Mesendoderm (in vitro differentiated cells): ENCODE measurements at regions not wholly inside any gene's neighbourhood (a gene's known extent, or its start where the extent isn't known, plus 50 kb on each side); places are given as distances from the start of the nearest gene placed in this dataset.
"Not testable (repeated sequence)": the region's sequence is repeated elsewhere in the genome, so short reads cannot be mapped to it uniquely, and the experiment has no call there.

Experiments
- DNase-seq: peaks from one replicate; pipeline ENCODE4 v3.0.0; 2013
- H2AK5ac ChIP-seq: 2 replicates; pipeline ENCODE4 v1.6.1; 2013; ENCODE audit warnings: low read length, inconsistent platforms
- H2BK120ac ChIP-seq: 2 replicates; pipeline ENCODE4 v1.6.1; 2013; ENCODE audit warnings: low read depth, mild to moderate bottlenecking, low read length, moderate library complexity, mixed read lengths
- H2BK15ac ChIP-seq: replicated peaks from 2 replicates; pipeline ENCODE4 v1.6.1; 2013; ENCODE audit warnings: low read depth, mild to moderate bottlenecking, moderate library complexity
- H2BK5ac ChIP-seq: 2 replicates; pipeline ENCODE4 v1.6.1; 2013; ENCODE audit warnings: low read length, inconsistent platforms
- H3K18ac ChIP-seq: 2 replicates; pipeline ENCODE4 v1.6.1; 2013; ENCODE audit warnings: mild to moderate bottlenecking, low read length, mixed read lengths
- H3K23ac ChIP-seq: one replicate; pipeline ENCODE4 v1.6.1; 2013; ENCODE audit warnings: low read length
- H3K27ac ChIP-seq: 2 replicates; pipeline ENCODE4 v1.5.1; 2013; ENCODE audit warnings: low read depth, mild to moderate bottlenecking, inconsistent platforms, low read length, moderate library complexity
- H3K27me3 ChIP-seq: 2 replicates; pipeline ENCODE4 v1.6.1; 2013; ENCODE audit warnings: low read length, control low read depth, mild to moderate bottlenecking, inconsistent platforms; ENCODE audit not compliant: insufficient read depth, poor library complexity
- H3K36me3 ChIP-seq: 2 replicates; pipeline ENCODE4 v1.6.1; 2013; ENCODE audit warnings: low read length, inconsistent platforms; ENCODE audit not compliant: control insufficient read depth, insufficient read depth
- H3K4ac ChIP-seq: one replicate; pipeline ENCODE4 v1.6.1; 2013; ENCODE audit warnings: low read depth, mild to moderate bottlenecking, low read length, moderate library complexity
- H3K4me1 ChIP-seq: 2 replicates; pipeline ENCODE4 v1.6.1; 2013; ENCODE audit warnings: low read depth, low read length, inconsistent platforms; ENCODE audit not compliant: control insufficient read depth
- H3K4me2 ChIP-seq: 2 replicates; pipeline ENCODE4 v1.6.1; 2013; ENCODE audit warnings: low read length
- H3K4me3 ChIP-seq: 2 replicates; pipeline ENCODE4 v1.5.1; 2013; ENCODE audit warnings: mild to moderate bottlenecking, low read length
- H3K56ac ChIP-seq: one replicate; pipeline ENCODE4 v1.6.1; 2013; ENCODE audit warnings: low read length
- H3K79me1 ChIP-seq: 2 replicates; pipeline ENCODE4 v1.6.1; 2013; ENCODE audit warnings: low read length, inconsistent platforms
- H3K79me2 ChIP-seq: 2 replicates; pipeline ENCODE4 v1.6.1; 2013; ENCODE audit warnings: mild to moderate bottlenecking, low read length; ENCODE audit not compliant: control insufficient read depth, insufficient read depth
- H3K9ac ChIP-seq: 2 replicates; pipeline ENCODE4 v1.6.1; 2013; ENCODE audit warnings: low read length, inconsistent platforms
- H4K5ac ChIP-seq: one replicate; pipeline ENCODE4 v1.6.1; 2013; ENCODE audit warnings: low read length
- H4K8ac ChIP-seq: one replicate; pipeline ENCODE4 v1.6.1; 2013; ENCODE audit warnings: low read depth, mild to moderate bottlenecking, control low read depth, low read length, moderate library complexity
- WGBS: extraction: QIAGEN DNeasy Blood & Tissue Kit; methylation state at CpG from one replicate; pipeline ENCODE4 v1.1.7; 2013; ENCODE audit warnings: low lambda C conversion rate, missing lambda C conversion rate; ENCODE audit not compliant: insufficient coverage; ENCODE audit errors: extremely low coverage; 5-methylcytosine and 5-hydroxymethylcytosine counted together

GRCh38 chr12:76664731-76665130 lies 99.2 kb upstream of the ZDHHC17 start:
- no peak overlapping the region for H4K5ac ChIP-seq
- H2AK5ac ChIP-seq, result no peak overlapping the region
- H3K23ac ChIP-seq, result no peak overlapping the region
- no peak overlapping the region for H3K18ac ChIP-seq
- H4K8ac ChIP-seq, result no peak overlapping the region
- DNase-seq, result no peak
- no peak overlapping the region for H3K4ac ChIP-seq
- H3K4me2 ChIP-seq, result no peak overlapping the region
- H3K36me3 ChIP-seq, result no peaks in the 10 kb centered on the region
- H3K27me3 ChIP-seq, result no peaks in the 10 kb centered on the region
- no peaks in the 10 kb centered on the region for H3K79me1 ChIP-seq
- WGBS, result no CpG with 5 or more reads among the region's 2 CpGs
- no peak overlapping the region for H2BK15ac ChIP-seq
- H3K27ac ChIP-seq, result no peak overlapping the region
- H2BK5ac ChIP-seq, result no peak overlapping the region
- no peak overlapping the region for H3K56ac ChIP-seq
- H3K4me1 ChIP-seq, result no peaks in the 10 kb centered on the region
- no peaks in the 10 kb centered on the region for H3K79me2 ChIP-seq
- no peak overlapping the region for H3K9ac ChIP-seq
- H3K4me3 ChIP-seq, result no peak overlapping the region
- H2BK120ac ChIP-seq, result no peak overlapping the region

GRCh38 chr12:76666290-76666835 lies 97.6 kb upstream of the ZDHHC17 start:
- Histone ChIP-seq H3K27ac (no peak overlapping the region), H3K79me1 (no peaks in the 10 kb centered on the region), H3K23ac (no peak overlapping the region), H2BK15ac (no peak overlapping the region), H3K27me3 (no peaks in the 10 kb centered on the region), H2BK5ac (no peak overlapping the region), H2BK120ac (no peak overlapping the region), H4K5ac (no peak overlapping the region), H3K4ac (no peak overlapping the region), H3K9ac (no peak overlapping the region), H4K8ac (no peak overlapping the region), H2AK5ac (no peak overlapping the region), H3K79me2 (no peaks in the 10 kb centered on the region), H3K36me3 (no peaks in the 10 kb centered on the region), H3K56ac (no peak overlapping the region), H3K4me3 (no peak overlapping the region), H3K4me2 (no peak overlapping the region), H3K4me1 (no peaks in the 10 kb centered on the region), H3K18ac (no peak overlapping the region)
- no peak for DNase-seq
- no CpG with 5 or more reads among the region's 6 CpGs for WGBS

- H3K9ac ChIP-seq, result no peak overlapping the region
- no peak overlapping the region for H2BK15ac ChIP-seq
- no peak for DNase-seq
- no peak overlapping the region for H4K5ac ChIP-seq
- no peak overlapping the region for H3K18ac ChIP-seq
- no peaks in the 10 kb centered on the region for H3K4me1 ChIP-seq
- H3K56ac ChIP-seq, result no peak overlapping the region
- H2BK120ac ChIP-seq, result no peak overlapping the region
- no peak overlapping the region for H4K8ac ChIP-seq
- no peaks in the 10 kb centered on the region for H3K36me3 ChIP-seq
- no peak overlapping the region for H3K27ac ChIP-seq
- no peak overlapping the region for H3K23ac ChIP-seq
- H2BK5ac ChIP-seq, result no peak overlapping the region
- no peak overlapping the region for H3K4ac ChIP-seq
- no CpG with 5 or more reads among the region's 2 CpGs for WGBS
- H3K4me2 ChIP-seq, result no peak overlapping the region
- H3K79me1 ChIP-seq, result no peaks in the 10 kb centered on the region
- H3K4me3 ChIP-seq, result no peak overlapping the region
- no peak overlapping the region for H2AK5ac ChIP-seq
- no peaks in the 10 kb centered on the region for H3K79me2 ChIP-seq
- H3K27me3 ChIP-seq, result no peaks in the 10 kb centered on the region
These were observed 93.9 kb upstream of the ZDHHC17 start for GRCh38 chr12:76669981-76670380.

GRCh38 chr12:76670776-76671175 lies 93.1 kb upstream of the ZDHHC17 start:
- Histone ChIP-seq H2AK5ac (no peak overlapping the region), H3K56ac (no peak overlapping the region), H3K4ac (no peak overlapping the region), H2BK120ac (no peak overlapping the region), H3K36me3 (no peaks in the 10 kb centered on the region), H3K79me2 (no peaks in the 10 kb centered on the region), H3K27ac (no peak overlapping the region), H3K4me1 (no peaks in the 10 kb centered on the region), H3K9ac (no peak overlapping the region), H3K27me3 (no peaks in the 10 kb centered on the region), H3K18ac (no peak overlapping the region), H4K5ac (no peak overlapping the region), H2BK15ac (no peak overlapping the region), H3K23ac (no peak overlapping the region), H3K4me3 (no peak overlapping the region), H3K4me2 (no peak overlapping the region), H4K8ac (no peak overlapping the region), H3K79me1 (no peaks in the 10 kb centered on the region), H2BK5ac (no peak overlapping the region)
- no CpG with 5 or more reads among the region's 1 CpG for WGBS
- peak; percentile 35 for DNase-seq

GRCh38 chr12:76674669-76675315 lies 89.1 kb upstream of the ZDHHC17 start:
- Histone ChIP-seq H3K79me1 (no peaks in the 10 kb centered on the region), H3K4me3 (no peak overlapping the region), H3K27ac (no peak overlapping the region), H3K79me2 (no peaks in the 10 kb centered on the region), H3K9ac (no peak overlapping the region), H2BK5ac (no peak overlapping the region), H3K4me2 (no peak overlapping the region), H3K27me3 (no peaks in the 10 kb centered on the region), H3K4me1 (no peaks in the 10 kb centered on the region), H2BK15ac (no peak overlapping the region), H4K5ac (no peak overlapping the region), H3K56ac (no peak overlapping the region), H3K23ac (no peak overlapping the region), H3K4ac (no peak overlapping the region), H3K18ac (no peak overlapping the region), H3K36me3 (no peaks in the 10 kb centered on the region), H2AK5ac (no peak overlapping the region), H2BK120ac (no peak overlapping the region), H4K8ac (no peak overlapping the region)
- no peak for DNase-seq
- WGBS, result no CpG with 5 or more reads among the region's 3 CpGs

GRCh38 chr12:76676261-76676660 lies 87.7 kb upstream of the ZDHHC17 start:
- H4K8ac ChIP-seq, H3K18ac ChIP-seq, H3K4ac ChIP-seq, H2AK5ac ChIP-seq, H4K5ac ChIP-seq, H3K4me3 ChIP-seq, DNase-seq, H2BK15ac ChIP-seq, H3K9ac ChIP-seq, H3K4me1 ChIP-seq, H2BK120ac ChIP-seq, H2BK5ac ChIP-seq, H3K79me2 ChIP-seq, H3K23ac ChIP-seq, H3K4me2 ChIP-seq, H3K56ac ChIP-seq, H3K79me1 ChIP-seq, H3K27me3 ChIP-seq, H3K36me3 ChIP-seq, H3K27ac ChIP-seq: not testable (repeated sequence)
- no CpG with 5 or more reads among the region's 4 CpGs for WGBS
